Liver (tissue), 8 donors: ENCODE measurements at regions not wholly inside any gene's neighbourhood (a gene's known extent, or its start where the extent isn't known, plus 50 kb on each side); places are given as distances from the start of the nearest gene placed in this dataset.

Source experiments
- DNase-seq: peaks from one replicate; pipeline ENCODE4 v3.0.0-alpha.2; 2017; ENCODE audit warnings: low spot score
- H3K27ac ChIP-seq, 2 donors: one replicate each; pipeline ENCODE4 v1.7.0; 2013; ENCODE audit warnings: inconsistent platforms in 2 of 2, low read length in 2 of 2, control low read depth in 1 of 2, low read depth in 1 of 2, mild to moderate bottlenecking in 1 of 2
- H3K27me3 ChIP-seq, 4 donors: one replicate each; pipeline versions ENCODE4 v1.6.1 to v1.7.0; 2013; ENCODE audit warnings: low read length in 3 of 4, inconsistent platforms in 1 of 4, mild to moderate bottlenecking in 1 of 4, moderate library complexity in 1 of 4; ENCODE audit not compliant: control insufficient read depth in 4 of 4, insufficient read depth in 4 of 4
- H3K36me3 ChIP-seq, 4 donors: one replicate each; pipeline versions ENCODE4 v1.6.1 to v1.7.0; 2013; ENCODE audit warnings: low read length in 3 of 4, mild to moderate bottlenecking in 3 of 4, low read depth in 1 of 4, moderate library complexity in 1 of 4; ENCODE audit not compliant: control insufficient read depth in 4 of 4, insufficient read depth in 3 of 4
- H3K4me1 ChIP-seq, 4 donors: one replicate each; pipeline versions ENCODE4 v1.6.1 to v1.7.0; 2013; ENCODE audit warnings: low read length in 3 of 4, mild to moderate bottlenecking in 3 of 4, moderate library complexity in 1 of 4; ENCODE audit not compliant: control insufficient read depth in 4 of 4, insufficient read depth in 4 of 4
- H3K4me3 ChIP-seq, 3 donors: one replicate each; pipeline versions ENCODE4 v1.6.1 to v1.7.0; 2013; ENCODE audit warnings: low read length in 3 of 3, control low read depth in 1 of 3, low read depth in 1 of 3, mild to moderate bottlenecking in 1 of 3
- H3K9ac ChIP-seq, 2 donors: one replicate each; pipeline ENCODE4 v1.7.0; 2013; ENCODE audit warnings: low read length in 2 of 2, mild to moderate bottlenecking in 2 of 2, moderate library complexity in 2 of 2, control low read depth in 1 of 2, low read depth in 1 of 2
- H3K9me3 ChIP-seq, 4 donors: one replicate each; pipeline versions ENCODE4 v1.6.1 to v1.7.0; 2013; ENCODE audit warnings: low read length in 3 of 4; ENCODE audit not compliant: control insufficient read depth in 4 of 4
- CTCF ChIP-seq: fragments of 150-350 bp; IDR thresholded peaks from 2 replicates; pipeline ENCODE4 v1.5.1; 2017; ENCODE audit warnings: improper control_type of control experiment, low read depth, low read length; ENCODE audit not compliant: missing input control
- EGR1 ChIP-seq, 2 donors: IDR thresholded peaks; 2 replicates each; pipeline ENCODE4 v1.6.1; 2016 to 2018; ENCODE audit warnings: antibody characterized with exemption in 2 of 2, low read depth in 2 of 2
- FOXA1 ChIP-seq: IDR thresholded peaks from 2 replicates; pipeline ENCODE4 v1.6.1; 2016; ENCODE audit warnings: antibody characterized with exemption
- GABPA ChIP-seq, 2 donors: IDR thresholded peaks in 1 of 2; conservative IDR thresholded peaks in 1 of 2; 2 replicates each; pipeline ENCODE4 v1.6.1; 2016; ENCODE audit warnings: antibody characterized with exemption in 2 of 2, mild to moderate bottlenecking in 1 of 2, moderate library complexity in 1 of 2
- HNF4A ChIP-seq, 2 donors: conservative IDR thresholded peaks; 2 replicates each; pipeline ENCODE4 v1.6.1; 2016; ENCODE audit warnings: antibody characterized with exemption in 2 of 2, mild to moderate bottlenecking in 2 of 2
- JUND ChIP-seq, 2 donors: IDR thresholded peaks; 2 replicates each; pipeline ENCODE4 v1.6.1; 2016; ENCODE audit warnings: antibody characterized with exemption in 2 of 2
- NR2F2 ChIP-seq: IDR thresholded peaks from 2 replicates; pipeline ENCODE4 v1.6.1; 2016; ENCODE audit warnings: antibody characterized with exemption
- REST ChIP-seq: IDR thresholded peaks from 2 replicates; pipeline ENCODE4 v1.6.1; 2016; ENCODE audit warnings: antibody characterized with exemption, mild to moderate bottlenecking
- SP1 ChIP-seq: IDR thresholded peaks from 2 replicates; pipeline ENCODE4 v1.6.1; 2018; ENCODE audit warnings: antibody characterized with exemption, mild to moderate bottlenecking
- TAF1 ChIP-seq: conservative IDR thresholded peaks from 2 replicates; pipeline ENCODE4 v1.6.1; 2016; ENCODE audit warnings: antibody characterized with exemption, mild to moderate bottlenecking
- YY1 ChIP-seq: IDR thresholded peaks from 2 replicates; pipeline ENCODE4 v1.6.1; 2016; ENCODE audit warnings: antibody characterized with exemption, mild to moderate bottlenecking
- ZBTB33 ChIP-seq: IDR thresholded peaks from 2 replicates; pipeline ENCODE4 v1.6.1; 2016; ENCODE audit warnings: antibody characterized with exemption
- WGBS: extraction: QIAGEN DNeasy Blood & Tissue Kit; methylation state at CpG from one replicate; pipeline ENCODE4 v1.1.7; 2013; 5-methylcytosine and 5-hydroxymethylcytosine counted together
- donor health status: healthy.
- donor health status: healthy.
- donor health status: healthy.
- donor health status: healthy.
- donor health status: healthy.

- H3K36me3 ChIP-seq: no peaks in the 10 kb centered on the region
- H3K4me1 ChIP-seq: no peaks in the 10 kb centered on the region
- DNase-seq: no peak
- no peak overlapping the region for H3K27ac ChIP-seq
- no peak overlapping the region for H3K9ac ChIP-seq
- no peaks in the 10 kb centered on the region for H3K9me3 ChIP-seq
- WGBS: 29% methylated on average over 5 of the region's 5 CpGs
- H3K4me3 ChIP-seq: no peak overlapping the region
- peaks cover 0 to 6% (median 5%) of the 10 kb centered on the region in 4 donors for H3K27me3 ChIP-seq
- no peak for TF ChIP-seq HNF4A (conservative IDR thresholded peaks at IDR 0.05)
- TF ChIP-seq FOXA1: no peak
- no peak for TF ChIP-seq REST
- no peak for TF ChIP-seq JUND (IDR thresholded peaks at IDR 0.05)
- no peak for TF ChIP-seq ZBTB33
- no peak for TF ChIP-seq YY1
- TF ChIP-seq SP1: no peak
- TF ChIP-seq NR2F2: no peak
- TF ChIP-seq GABPA (IDR thresholded peaks at IDR 0.05 in 1 of 2, conservative IDR thresholded peaks at IDR 0.05 in 1 of 2): no peak
- no peak for TF ChIP-seq EGR1 (IDR thresholded peaks at IDR 0.05; ENCODE audit: low read depth in 2 of 2)
- no peak for TF ChIP-seq CTCF
These were observed 179.0 kb downstream of the YTHDC2 start for GRCh38 chr5:113692466-113692865.

- peaks cover 0 to 6% (median 5%) of the 10 kb centered on the region in 4 donors for H3K27me3 ChIP-seq
- WGBS: 24% methylated on average over 15 of the region's 15 CpGs
- H3K9ac ChIP-seq: no peak overlapping the region
- H3K4me3 ChIP-seq: no peak overlapping the region
- no peak for DNase-seq
- H3K9me3 ChIP-seq: no peaks in the 10 kb centered on the region
- no peaks in the 10 kb centered on the region for H3K4me1 ChIP-seq
- H3K27ac ChIP-seq: no peak overlapping the region
- no peak for TF ChIP-seq TAF1
- H3K36me3 ChIP-seq: no peaks in the 10 kb centered on the region
These were observed 179.5 kb downstream of the YTHDC2 start for GRCh38 chr5:113692891-113693457.
